IPS-20b (cell line): ENCODE measurements at regions not wholly inside any gene's neighbourhood (a gene's known extent, or its start where the extent isn't known, plus 50 kb on each side); places are given as distances from the start of the nearest gene placed in this dataset.

Source experiments
- H3K27ac ChIP-seq: one replicate; pipeline ENCODE4 v1.5.1; 2013; ENCODE audit warnings: low read length
- H3K27me3 ChIP-seq: 2 replicates; pipeline ENCODE4 v1.6.1; 2013; ENCODE audit warnings: mild to moderate bottlenecking, low read length, inconsistent platforms; ENCODE audit not compliant: insufficient read depth
- H3K36me3 ChIP-seq: 2 replicates; pipeline ENCODE4 v1.6.1; 2013; ENCODE audit warnings: low read depth, mild to moderate bottlenecking, inconsistent platforms, low read length, moderate library complexity; ENCODE audit not compliant: insufficient read depth
- H3K4me1 ChIP-seq: 2 replicates; pipeline ENCODE4 v1.6.1; 2013; ENCODE audit warnings: mild to moderate bottlenecking, control low read depth, inconsistent platforms, low read length, moderate library complexity; ENCODE audit not compliant: insufficient read depth
- H3K4me3 ChIP-seq: 2 replicates; pipeline ENCODE4 v1.5.1; 2013; ENCODE audit warnings: mild to moderate bottlenecking, low read length, inconsistent platforms
- H3K9ac ChIP-seq: 2 replicates; pipeline ENCODE4 v1.6.1; 2013; ENCODE audit warnings: low read depth, mild to moderate bottlenecking, inconsistent platforms, low read length, moderate library complexity
- H3K9me3 ChIP-seq: 2 replicates; pipeline ENCODE4 v1.6.1; 2013; ENCODE audit warnings: mild to moderate bottlenecking, low read depth, low read length, inconsistent platforms; ENCODE audit not compliant: insufficient read depth

- H3K27me3 ChIP-seq: no peaks in the 10 kb centered on the region
- no peak overlapping the region for H3K4me3 ChIP-seq
- no peaks in the 10 kb centered on the region for H3K9me3 ChIP-seq
- H3K4me1 ChIP-seq: no peaks in the 10 kb centered on the region
- no peaks in the 10 kb centered on the region for H3K36me3 ChIP-seq
- no peak overlapping the region for H3K27ac ChIP-seq
- H3K9ac ChIP-seq: no peak overlapping the region
Measured at GRCh38 chr7:25775570-25775969, 376.4 kb upstream of the NFE2L3 start.

GRCh38 chr7:25775999-25776743 is 375.8 kb upstream of the NFE2L3 start:
- no peaks in the 10 kb centered on the region for H3K9me3 ChIP-seq
- H3K27ac ChIP-seq: no peak overlapping the region
- H3K9ac ChIP-seq: no peak overlapping the region
- no peaks in the 10 kb centered on the region for H3K27me3 ChIP-seq
- no peak overlapping the region for H3K4me3 ChIP-seq
- no peaks in the 10 kb centered on the region for H3K36me3 ChIP-seq
- H3K4me1 ChIP-seq: no peaks in the 10 kb centered on the region

GRCh38 chr7:25776744-25777123 is 375.3 kb upstream of the NFE2L3 start:
- no peak overlapping the region for H3K4me3 ChIP-seq
- H3K36me3 ChIP-seq: no peaks in the 10 kb centered on the region
- H3K27ac ChIP-seq: no peak overlapping the region
- H3K9me3 ChIP-seq: no peaks in the 10 kb centered on the region
- no peaks in the 10 kb centered on the region for H3K27me3 ChIP-seq
- H3K9ac ChIP-seq: no peak overlapping the region
- no peaks in the 10 kb centered on the region for H3K4me1 ChIP-seq

- Histone ChIP-seq H3K9me3 (no peaks in the 10 kb centered on the region), H3K27ac (no peak overlapping the region), H3K4me3 (no peak overlapping the region)
Measured at GRCh38 chr7:25777969-25778708, 373.9 kb upstream of the NFE2L3 start.

GRCh38 chr7:25779002-25779546 is 372.9 kb upstream of the NFE2L3 start:
- no peak overlapping the region for H3K9ac ChIP-seq
- no peaks in the 10 kb centered on the region for H3K27me3 ChIP-seq
- no peak overlapping the region for H3K27ac ChIP-seq
- no peaks in the 10 kb centered on the region for H3K9me3 ChIP-seq
- H3K4me1 ChIP-seq: no peaks in the 10 kb centered on the region
- H3K4me3 ChIP-seq: no peak overlapping the region
- H3K36me3 ChIP-seq: no peaks in the 10 kb centered on the region

More at GRCh38 chr7:25777969-25778708, 373.9 kb upstream of the NFE2L3 start:
- H3K4me1 ChIP-seq: no peaks in the 10 kb centered on the region
- H3K9ac ChIP-seq: no peak overlapping the region
- no peaks in the 10 kb centered on the region for H3K36me3 ChIP-seq
- no peaks in the 10 kb centered on the region for H3K27me3 ChIP-seq

GRCh38 chr7:25780904-25781303 is 371.1 kb upstream of the NFE2L3 start:
- H3K4me1 ChIP-seq: no peaks in the 10 kb centered on the region
- H3K27ac ChIP-seq: no peak overlapping the region
- H3K9ac ChIP-seq: no peak overlapping the region
- no peaks in the 10 kb centered on the region for H3K9me3 ChIP-seq
- H3K27me3 ChIP-seq: no peaks in the 10 kb centered on the region
- H3K36me3 ChIP-seq: no peaks in the 10 kb centered on the region
- no peak overlapping the region for H3K4me3 ChIP-seq

GRCh38 chr7:25781704-25782103 is 370.3 kb upstream of the NFE2L3 start:
- Histone ChIP-seq H3K4me3 (no peak overlapping the region), H3K36me3 (no peaks in the 10 kb centered on the region), H3K27me3 (no peaks in the 10 kb centered on the region), H3K4me1 (no peaks in the 10 kb centered on the region), H3K9me3 (no peaks in the 10 kb centered on the region), H3K9ac (no peak overlapping the region), H3K27ac (no peak overlapping the region)

- Histone ChIP-seq H3K36me3 (no peaks in the 10 kb centered on the region), H3K27me3 (no peaks in the 10 kb centered on the region), H3K27ac (no peak overlapping the region), H3K4me1 (no peaks in the 10 kb centered on the region), H3K9me3 (no peaks in the 10 kb centered on the region), H3K4me3 (no peak overlapping the region), H3K9ac (no peak overlapping the region)
Measured at GRCh38 chr7:25786936-25787335, 365.1 kb upstream of the NFE2L3 start.

GRCh38 chr7:25787336-25787735 is 364.7 kb upstream of the NFE2L3 start:
- Histone ChIP-seq H3K9me3 (no peaks in the 10 kb centered on the region), H3K4me1 (no peaks in the 10 kb centered on the region), H3K36me3 (no peaks in the 10 kb centered on the region), H3K27ac (no peak overlapping the region), H3K4me3 (no peak overlapping the region), H3K9ac (no peak overlapping the region), H3K27me3 (no peaks in the 10 kb centered on the region)

GRCh38 chr7:25788371-25788770 is 363.6 kb upstream of the NFE2L3 start:
- H3K9me3 ChIP-seq: no peaks in the 10 kb centered on the region
- no peak overlapping the region for H3K4me3 ChIP-seq
- no peak overlapping the region for H3K9ac ChIP-seq
- no peaks in the 10 kb centered on the region for H3K27me3 ChIP-seq
- H3K36me3 ChIP-seq: no peaks in the 10 kb centered on the region
- H3K4me1 ChIP-seq: no peaks in the 10 kb centered on the region
- no peak overlapping the region for H3K27ac ChIP-seq

- Histone ChIP-seq H3K4me1 (no peaks in the 10 kb centered on the region), H3K27me3 (no peaks in the 10 kb centered on the region), H3K9me3 (no peaks in the 10 kb centered on the region), H3K4me3 (no peak overlapping the region), H3K36me3 (no peaks in the 10 kb centered on the region), H3K27ac (no peak overlapping the region), H3K9ac (no peak overlapping the region)
Measured at GRCh38 chr7:25788961-25789620, 362.9 kb upstream of the NFE2L3 start.
